Activated CD4-positive, alpha-beta memory T cell treated with anti-CD3 and anti-CD28 coated beads, Interleukin-2, amount 10 ng/mL, durations not matched to agents 7 days and 5 days (primary cell): ENCODE measurements at regions not wholly inside any gene's neighbourhood (a gene's known extent, or its start where the extent isn't known, plus 50 kb on each side); places are given as distances from the start of the nearest gene placed in this dataset.
A peak's percentile ranks its signal among the peaks of the same experiment; 100 is the strongest.

Experiments used
- CTCF ChIA-PET: fragments of 350-600 bp; sonication (Branson Sonifier 250); formaldehyde crosslinking; loops from one replicate; lab custom pipeline; 2021; ENCODE audit warnings: antibody characterized with exemption, inconsistent platforms; lab: Charles Lee
- POLR2A ChIA-PET: fragments of 350-600 bp; sonication (Branson Sonifier 250); formaldehyde crosslinking; loops from one replicate; lab custom pipeline; 2021; ENCODE audit warnings: antibody characterized with exemption; lab: Charles Lee
- DNase-seq: peaks from one replicate; pipeline ENCODE4 v3.0.0-alpha.2; 2020
- H3K27ac Mint-ChIP-seq: one replicate; pipeline ENCODE4 v1.8.0; 2021; ENCODE audit warnings: mild to moderate bottlenecking, mixed read lengths
- H3K27me3 Mint-ChIP-seq: one replicate; pipeline ENCODE4 v1.8.0; 2021; ENCODE audit warnings: mixed read lengths
- H3K36me3 Mint-ChIP-seq: one replicate; pipeline ENCODE4 v1.8.0; 2021; ENCODE audit warnings: low read depth, mixed read lengths
- H3K4me1 Mint-ChIP-seq: one replicate; pipeline ENCODE4 v1.8.0; 2021; ENCODE audit warnings: mixed read lengths
- H3K4me3 Mint-ChIP-seq: one replicate; pipeline ENCODE4 v1.8.0; 2021; ENCODE audit warnings: mild to moderate bottlenecking, mixed read lengths
- H3K9me3 Mint-ChIP-seq: one replicate; pipeline ENCODE4 v1.8.0; 2021; ENCODE audit warnings: mixed read lengths

DNA sequence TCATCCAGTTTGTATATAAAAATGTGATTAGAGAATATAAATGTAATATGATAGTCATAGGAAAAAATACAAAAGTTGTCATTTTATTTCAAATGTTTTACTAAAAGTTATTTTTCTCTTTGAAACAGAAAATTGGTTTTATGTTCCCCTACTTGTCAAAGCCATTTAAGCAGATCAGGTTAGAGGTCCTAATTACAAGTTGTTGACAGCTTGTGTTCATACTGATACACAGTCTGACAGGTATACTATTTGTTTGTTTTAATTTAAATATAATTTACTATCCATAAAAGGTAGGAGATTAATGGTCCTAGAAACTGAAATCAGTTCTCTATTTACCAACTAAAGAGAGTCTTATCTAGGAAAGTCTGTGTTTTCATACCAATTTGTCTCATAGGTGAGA, 250.4 kb upstream of the TMEM161B start:
- H3K27ac Mint-ChIP-seq, result no peak overlapping the region
- H3K4me1 Mint-ChIP-seq, result no peaks in the 10 kb centered on the region
- H3K27me3 Mint-ChIP-seq, result peaks cover 7% of the 10 kb centered on the region
- DNase-seq, result no peak
- CTCF ChIA-PET, result no interaction called here
- H3K9me3 Mint-ChIP-seq, result no peaks in the 10 kb centered on the region
- H3K4me3 Mint-ChIP-seq, result no peak overlapping the region
- H3K36me3 Mint-ChIP-seq, result no peaks in the 10 kb centered on the region
- POLR2A ChIA-PET, result no interaction called here

DNA sequence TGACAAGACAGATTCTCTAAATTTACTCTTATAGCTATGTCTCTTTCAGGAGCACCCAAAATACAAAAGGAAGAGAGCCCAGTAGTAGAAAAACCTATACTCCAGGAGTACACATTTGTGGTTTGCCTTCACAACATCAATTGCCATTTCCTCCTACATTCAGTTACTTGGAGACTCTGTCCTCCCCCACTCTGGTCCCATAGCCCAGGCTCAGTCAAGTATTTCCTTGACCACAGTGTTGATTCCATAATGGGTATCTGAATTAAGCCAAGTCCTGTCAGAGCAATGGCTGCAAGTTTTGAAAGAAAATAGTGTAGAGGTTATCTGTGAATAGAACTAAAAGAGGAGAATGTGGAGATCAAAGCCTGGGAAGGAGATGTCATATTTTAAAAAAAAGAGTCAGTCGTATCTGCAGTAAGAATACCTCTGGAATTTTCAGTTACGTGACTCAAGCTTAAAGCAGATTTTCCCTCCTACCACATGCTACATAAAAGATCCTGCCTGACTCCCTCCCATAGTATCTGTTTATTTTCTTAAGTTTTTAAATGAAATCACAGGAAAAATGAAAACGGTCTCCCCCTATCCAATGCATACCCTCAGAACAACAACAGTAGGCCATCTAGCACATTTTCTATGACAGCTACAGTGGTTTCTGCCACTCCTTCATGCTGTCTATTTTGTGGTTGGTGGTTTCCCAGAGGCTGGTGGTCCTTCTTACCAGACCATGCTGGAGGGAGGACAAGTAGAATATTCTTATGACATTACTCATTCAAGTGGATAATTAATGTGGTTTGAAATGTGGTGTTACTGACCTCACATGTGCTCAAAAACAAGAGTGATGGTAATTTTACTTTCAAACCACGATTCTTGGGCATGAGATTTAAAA, 249.7 kb upstream of the TMEM161B start:
- ChIA-PET CTCF (no interaction called here), POLR2A (no interaction called here)
- no peaks in the 10 kb centered on the region for H3K36me3 Mint-ChIP-seq
- no peak for DNase-seq
- H3K27ac Mint-ChIP-seq, result no peak overlapping the region
- no peaks in the 10 kb centered on the region for H3K9me3 Mint-ChIP-seq
- peaks cover 7% of the 10 kb centered on the region for H3K27me3 Mint-ChIP-seq
- H3K4me1 Mint-ChIP-seq, result no peaks in the 10 kb centered on the region
- no peak overlapping the region for H3K4me3 Mint-ChIP-seq

DNA sequence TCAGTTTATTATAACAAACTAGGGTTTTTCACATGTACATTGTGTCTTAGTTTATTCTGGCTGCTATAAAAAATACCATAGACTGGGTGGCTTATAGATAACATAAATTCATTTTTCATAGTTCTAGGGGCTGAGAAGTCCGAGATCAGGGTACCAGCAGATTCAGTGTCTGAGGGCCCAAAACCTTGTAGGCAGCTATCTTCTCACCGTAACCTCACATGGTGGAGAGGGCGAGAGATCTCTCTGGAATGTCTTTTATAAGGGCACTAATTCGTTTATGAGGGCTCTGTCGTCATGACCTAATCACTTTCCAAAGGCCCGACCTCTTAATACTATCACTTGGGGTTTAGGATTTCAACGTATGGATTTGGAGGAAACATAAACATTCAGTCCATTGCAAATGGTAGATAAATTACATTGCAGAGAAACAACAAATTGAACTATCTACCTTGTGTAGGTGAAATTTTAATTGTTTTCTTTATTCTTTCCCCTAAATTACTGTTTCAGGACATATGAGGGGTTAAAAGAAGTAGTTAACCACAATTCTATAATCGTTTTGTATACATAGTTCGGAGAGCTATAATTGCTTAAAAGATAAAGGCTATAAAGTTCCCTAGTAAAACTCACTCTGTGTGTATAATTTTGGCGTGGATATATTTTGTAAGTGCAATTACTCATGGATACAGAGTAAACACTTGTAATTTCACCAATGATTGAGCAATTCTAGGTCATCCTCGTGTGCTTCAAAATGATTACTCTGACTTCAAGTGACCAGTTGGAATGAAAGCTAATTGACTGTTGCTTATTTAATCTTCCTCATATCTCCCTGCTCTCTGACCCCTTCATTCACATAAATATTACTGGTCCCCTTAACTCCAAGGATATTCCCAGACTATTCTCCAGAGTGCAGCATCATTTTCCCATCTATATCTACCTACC, 247.5 kb upstream of the TMEM161B start:
- Mint-ChIP-seq H3K9me3 (no peaks in the 10 kb centered on the region), H3K36me3 (no peaks in the 10 kb centered on the region), H3K27me3 (peaks cover 7% of the 10 kb centered on the region), H3K4me1 (no peaks in the 10 kb centered on the region), H3K27ac (no peak overlapping the region), H3K4me3 (no peak overlapping the region)
- no peak for DNase-seq
- ChIA-PET POLR2A (no interaction called here), CTCF (no interaction called here)

GRCh38 chr5:88515068-88515467, 246.4 kb upstream of the TMEM161B start:
- Mint-ChIP-seq H3K36me3 (no peaks in the 10 kb centered on the region), H3K27me3 (peaks cover 7% of the 10 kb centered on the region), H3K9me3 (no peaks in the 10 kb centered on the region), H3K4me3 (no peak overlapping the region), H3K4me1 (no peaks in the 10 kb centered on the region), H3K27ac (no peak overlapping the region)
- ChIA-PET POLR2A (no interaction called here), CTCF (no interaction called here)
- DNase-seq, result no peak

DNA sequence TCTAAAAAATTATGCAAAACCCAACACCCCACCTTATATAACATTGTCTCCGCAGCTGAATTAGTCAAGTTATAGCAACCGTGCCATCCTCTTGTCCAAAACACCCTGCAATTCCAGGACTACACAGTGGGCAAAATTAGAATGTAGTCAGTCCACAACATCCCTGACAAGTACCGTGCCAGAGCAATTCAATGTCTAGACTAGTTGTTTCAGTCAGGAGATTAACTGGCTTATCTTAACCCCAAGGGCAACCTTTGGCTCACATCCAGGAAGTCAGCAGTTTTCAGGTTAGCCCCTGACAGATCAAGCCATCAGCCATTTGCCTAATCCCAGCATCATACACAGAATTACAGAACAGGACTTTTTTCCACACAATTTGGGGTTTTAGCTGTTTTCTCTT, 240.8 kb upstream of the TMEM161B start:
- Mint-ChIP-seq H3K4me1 (no peaks in the 10 kb centered on the region), H3K9me3 (no peaks in the 10 kb centered on the region), H3K27me3 (peaks cover 10% of the 10 kb centered on the region), H3K36me3 (no peaks in the 10 kb centered on the region), H3K4me3 (no peak overlapping the region), H3K27ac (no peak overlapping the region)
- POLR2A ChIA-PET, result no interaction called here
- CTCF ChIA-PET, result no interaction called here
- no peak for DNase-seq

DNA sequence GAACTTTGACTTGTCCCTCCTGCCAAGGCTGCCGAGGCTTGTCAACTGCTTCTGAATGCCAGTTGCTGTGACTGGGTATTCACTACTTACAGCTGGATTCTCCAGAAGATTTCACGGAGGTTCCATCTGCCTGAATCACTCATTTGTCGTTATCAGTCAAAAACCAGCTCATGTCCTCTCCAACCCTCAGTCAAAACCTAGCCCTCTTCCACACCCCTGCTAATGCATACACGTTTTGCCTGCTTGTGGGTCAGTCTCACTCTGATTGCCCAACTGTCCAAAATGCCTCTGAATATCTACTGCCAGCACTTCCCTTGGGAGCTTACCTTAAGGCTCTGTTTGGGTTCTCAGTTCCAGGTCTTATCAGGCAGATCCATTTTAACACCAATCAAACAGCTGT, 238.6 kb upstream of the TMEM161B start:
- H3K27ac Mint-ChIP-seq, result no peak overlapping the region
- ChIA-PET POLR2A (no interaction called here), CTCF (no interaction called here)
- peaks cover 13% of the 10 kb centered on the region for H3K4me1 Mint-ChIP-seq
- H3K9me3 Mint-ChIP-seq, result no peaks in the 10 kb centered on the region
- no peak for DNase-seq
- no peak overlapping the region for H3K4me3 Mint-ChIP-seq
- H3K27me3 Mint-ChIP-seq, result peaks cover 10% of the 10 kb centered on the region
- no peaks in the 10 kb centered on the region for H3K36me3 Mint-ChIP-seq

DNA sequence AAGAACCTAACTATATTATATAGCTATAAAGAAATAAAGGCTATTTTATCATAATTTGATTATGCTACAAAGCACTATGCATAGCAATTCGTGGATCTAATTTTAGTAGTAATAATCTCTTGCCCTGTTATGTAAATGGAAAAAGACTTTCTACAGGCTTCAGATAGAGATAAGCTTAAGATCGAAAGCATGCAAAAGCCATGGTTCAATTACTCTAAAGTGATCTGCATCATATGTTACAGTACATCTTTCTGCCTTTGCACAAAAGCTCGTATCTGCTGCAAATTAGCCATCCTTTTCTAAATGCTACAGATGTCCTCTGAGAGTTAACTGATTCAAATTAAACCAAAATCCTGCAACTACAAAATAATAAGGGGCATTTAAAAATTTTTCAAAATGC, 234.8 kb upstream of the TMEM161B start:
- POLR2A ChIA-PET, result no interaction called here
- Mint-ChIP-seq H3K27ac (no peak overlapping the region), H3K4me1 (peaks cover 19% of the 10 kb centered on the region), H3K36me3 (no peaks in the 10 kb centered on the region), H3K27me3 (peaks cover 8% of the 10 kb centered on the region), H3K4me3 (peak overlapping the region; percentile 8), H3K9me3 (no peaks in the 10 kb centered on the region)
- DNase-seq, result no peak
- CTCF ChIA-PET, result interaction anchor here (0.6 kb wide), 1 partner anchor 188 kb away, joined by 3 read pairs; no protein-coding TSS in a partner anchor

- no peaks in the 10 kb centered on the region for H3K9me3 Mint-ChIP-seq
- POLR2A ChIA-PET, result no interaction called here
- peak overlapping the region; percentile 92 for H3K4me3 Mint-ChIP-seq
- CTCF ChIA-PET, result no interaction called here
- peaks cover 19% of the 10 kb centered on the region for H3K4me1 Mint-ChIP-seq
- peaks cover 8% of the 10 kb centered on the region for H3K27me3 Mint-ChIP-seq
- no peaks in the 10 kb centered on the region for H3K36me3 Mint-ChIP-seq
- peak overlapping the region; percentile 78 for H3K27ac Mint-ChIP-seq
- DNase-seq, result no peak
Observed at GRCh38 chr5:88503041-88503345, 234.3 kb upstream of the TMEM161B start.

GRCh38 chr5:88502179-88503040, 233.8 kb upstream of the TMEM161B start:
- POLR2A ChIA-PET, result no interaction called here
- H3K4me3 Mint-ChIP-seq, result peak overlapping the region; percentile 92
- H3K27me3 Mint-ChIP-seq, result peaks cover 7% of the 10 kb centered on the region
- H3K27ac Mint-ChIP-seq, result peak overlapping the region; percentile 78
- CTCF ChIA-PET, result no interaction called here
- DNase-seq, result no peak
- no peaks in the 10 kb centered on the region for H3K36me3 Mint-ChIP-seq
- H3K9me3 Mint-ChIP-seq, result no peaks in the 10 kb centered on the region
- peaks cover 19% of the 10 kb centered on the region for H3K4me1 Mint-ChIP-seq

GRCh38 chr5:88495810-88496209, 227.2 kb upstream of the TMEM161B start:
- ChIA-PET POLR2A (no interaction called here), CTCF (no interaction called here)
- no peak overlapping the region for H3K4me3 Mint-ChIP-seq
- no peaks in the 10 kb centered on the region for H3K9me3 Mint-ChIP-seq
- no peaks in the 10 kb centered on the region for H3K36me3 Mint-ChIP-seq
- H3K27me3 Mint-ChIP-seq, result peaks cover 8% of the 10 kb centered on the region
- DNase-seq, result no peak
- H3K4me1 Mint-ChIP-seq, result no peaks in the 10 kb centered on the region
- no peak overlapping the region for H3K27ac Mint-ChIP-seq

- Mint-ChIP-seq H3K9me3 (no peaks in the 10 kb centered on the region), H3K27ac (no peak overlapping the region), H3K27me3 (peaks cover 7% of the 10 kb centered on the region), H3K4me1 (no peaks in the 10 kb centered on the region), H3K36me3 (no peaks in the 10 kb centered on the region), H3K4me3 (no peak overlapping the region)
- POLR2A ChIA-PET, result no interaction called here
- DNase-seq, result no peak
- CTCF ChIA-PET, result no interaction called here
Observed at GRCh38 chr5:88490874-88491273, 222.2 kb upstream of the TMEM161B start.

DNA sequence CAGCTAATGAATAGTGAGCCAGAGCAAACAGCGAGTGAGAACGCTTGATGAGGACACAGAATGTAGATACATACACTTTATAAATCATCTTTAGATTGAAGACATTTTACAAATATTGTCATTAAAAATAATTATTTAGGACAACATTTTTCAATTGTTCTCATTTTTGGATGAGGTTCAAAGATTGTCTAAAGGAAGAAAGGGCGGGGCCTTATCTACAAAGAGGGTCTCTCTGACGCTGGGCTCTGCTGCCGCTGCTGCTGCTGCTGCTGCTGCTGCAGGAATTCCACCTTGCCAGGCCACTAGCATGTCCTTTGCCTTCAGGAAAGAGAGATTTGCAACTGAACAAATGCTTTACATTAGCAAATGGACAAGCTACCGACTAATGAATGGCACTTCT, 220.7 kb upstream of the TMEM161B start:
- no peaks in the 10 kb centered on the region for H3K4me1 Mint-ChIP-seq
- ChIA-PET CTCF (no interaction called here), POLR2A (no interaction called here)
- DNase-seq, result no peak
- H3K27me3 Mint-ChIP-seq, result peaks cover 7% of the 10 kb centered on the region
- no peaks in the 10 kb centered on the region for H3K9me3 Mint-ChIP-seq
- no peak overlapping the region for H3K27ac Mint-ChIP-seq
- H3K4me3 Mint-ChIP-seq, result no peak overlapping the region
- no peaks in the 10 kb centered on the region for H3K36me3 Mint-ChIP-seq

DNA sequence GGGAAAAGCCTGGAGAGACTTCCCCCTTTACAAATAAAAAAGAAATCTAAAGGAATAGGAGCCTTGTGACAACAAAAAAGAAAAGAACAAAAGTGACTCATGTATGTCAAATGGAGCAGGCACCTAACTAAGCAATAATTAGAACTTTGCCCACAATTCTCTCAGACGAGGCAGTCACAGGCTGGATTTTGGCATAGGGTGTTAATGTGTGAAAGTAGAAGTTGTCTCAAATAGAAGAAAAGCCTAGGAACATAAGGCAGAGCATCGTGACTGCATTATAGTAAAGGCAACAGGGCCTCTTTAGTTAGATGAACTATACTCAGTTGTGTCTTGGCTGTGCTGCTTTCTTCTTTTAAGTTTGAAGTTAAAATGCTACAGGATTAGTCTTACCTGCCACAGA, 219.9 kb upstream of the TMEM161B start:
- POLR2A ChIA-PET, result no interaction called here
- H3K4me1 Mint-ChIP-seq, result no peaks in the 10 kb centered on the region

More for the DNA sequence above, 219.9 kb upstream of the TMEM161B start:
- Mint-ChIP-seq H3K36me3 (no peaks in the 10 kb centered on the region), H3K4me3 (no peak overlapping the region), H3K9me3 (no peaks in the 10 kb centered on the region), H3K27me3 (peaks cover 7% of the 10 kb centered on the region), H3K27ac (no peak overlapping the region)
- no peak for DNase-seq
- CTCF ChIA-PET, result no interaction called here
